ENCODE measurements at regions not wholly inside any gene's neighbourhood (a gene's known extent, or its start where the extent isn't known, plus 50 kb on each side); places are given as distances from the start of the nearest gene placed in this dataset.

DNA sequence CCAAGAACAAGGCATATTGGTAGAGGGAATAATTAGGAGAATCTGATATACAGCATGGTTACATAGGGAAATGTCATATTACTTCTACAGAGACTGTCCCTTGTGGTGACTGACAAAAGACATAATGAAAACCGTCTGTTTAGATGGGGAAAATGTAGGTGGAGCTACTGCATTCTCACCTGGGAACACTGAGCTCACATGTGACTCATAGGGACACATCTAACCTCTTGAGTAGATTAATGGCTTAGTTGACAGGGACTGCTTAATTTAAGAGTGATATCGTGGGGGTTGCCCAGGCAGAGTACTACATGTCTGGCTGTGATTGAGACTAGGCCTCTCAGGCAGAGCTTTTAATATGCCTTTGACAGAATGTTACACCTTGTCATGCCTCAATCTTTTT, 235.3 kb upstream of the ZFP64 start:
- no peak for FAIRE-seq

More for the DNA sequence above, 235.3 kb upstream of the ZFP64 start:
- no peak overlapping the region for H3K18ac ChIP-seq (ENCODE audit: extremely low read depth, low read length)
- 0 out of 7 replicates have a peak, but pooled peaks cover 0 to 2% (median 0%) of the 10 kb centered on the region in 4 experiments for H3K4me1 ChIP-seq (replicated peaks in 1 of 4; ENCODE audit: control insufficient read depth in 3 of 4, insufficient read depth in 4 of 4, low read length in 3 of 4)
- no peak overlapping the region for H3K9ac ChIP-seq (replicated peaks in 1 of 4; ENCODE audit: extremely low read depth in 1 of 4, low read depth in 3 of 4, low read length in 3 of 4)
- H4K20me1 ChIP-seq (replicated peaks in 1 of 2; ENCODE audit: control insufficient read depth in 1 of 2, insufficient read depth in 2 of 2, low read length in 2 of 2): no peaks in the 10 kb centered on the region
- H2AK5ac ChIP-seq (ENCODE audit: low read depth, low read length): no peak overlapping the region
- TF ChIP-seq RBBP5 (IDR thresholded peaks at IDR 0.05; ENCODE audit: borderline replicate concordance, low read depth, low read length): no peak
- TF ChIP-seq KDM5A (IDR thresholded peaks at IDR 0.05; ENCODE audit: low read length): no peak
- no peak for TF ChIP-seq PHF8 (conservative IDR thresholded peaks at IDR 0.05; ENCODE audit: low read depth, low read length)
- TF ChIP-seq, protein P1, sequence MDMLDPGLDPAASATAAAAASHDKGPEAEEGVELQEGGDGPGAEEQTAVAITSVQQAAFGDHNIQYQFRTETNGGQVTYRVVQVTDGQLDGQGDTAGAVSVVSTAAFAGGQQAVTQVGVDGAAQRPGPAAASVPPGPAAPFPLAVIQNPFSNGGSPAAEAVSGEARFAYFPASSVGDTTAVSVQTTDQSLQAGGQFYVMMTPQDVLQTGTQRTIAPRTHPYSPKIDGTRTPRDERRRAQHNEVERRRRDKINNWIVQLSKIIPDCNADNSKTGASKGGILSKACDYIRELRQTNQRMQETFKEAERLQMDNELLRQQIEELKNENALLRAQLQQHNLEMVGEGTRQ (IDR thresholded peaks at IDR 0.05; ENCODE audit: low read length): no peak
- no peak for TF ChIP-seq FOSL1 (IDR thresholded peaks at IDR 0.05; ENCODE audit: insufficient read depth, low read depth, low read length)
- no peak for TF ChIP-seq HDAC6 (IDR thresholded peaks at IDR 0.05; ENCODE audit: low read depth, low read length)
- H2BK15ac ChIP-seq (ENCODE audit: low read length): no peak overlapping the region
- no peak overlapping the region for H3K23ac ChIP-seq (ENCODE audit: insufficient read length)
- CTCF ChIA-PET (ENCODE audit: partially characterized antibody): interaction anchor here (0.6 to 1.4 kb wide), 2 partner anchors 115 to 512 kb away, joined by 3 to 4 read pairs; no protein-coding TSS in a partner anchor
- H3K4me3 ChIP-seq (ENCODE audit: extremely low read depth in 1 of 4, insufficient read depth in 2 of 4, low read depth in 3 of 4, low read length in 4 of 4): no peak overlapping the region
- H3K36me3 ChIP-seq (ENCODE audit: control insufficient read depth in 2 of 4, insufficient read depth in 4 of 4, low read length in 3 of 4): no peaks in the 10 kb centered on the region
- peaks cover 2% of the 10 kb centered on the region; the same call in 1 of the 2 replicates for H3K23me2 ChIP-seq (ENCODE audit: low read depth, low read length)
- POLR2A ChIA-PET (ENCODE audit: partially characterized antibody): no interaction called here
- H2BK20ac ChIP-seq (ENCODE audit: low read length): no peak overlapping the region
- no peak overlapping the region for H3K56ac ChIP-seq (replicated peaks; ENCODE audit: insufficient read length, low read depth, low read length)
- no peak overlapping the region for H3K14ac ChIP-seq (ENCODE audit: insufficient read length)
- 76% methylated on average over 2 of the region's 2 CpGs; no CpG with 5 or more reads in 1 of the 2 experiments for WGBS, 2 experiments (ENCODE audit: extremely low coverage in 1 of 2, insufficient coverage in 1 of 2, insufficient read length in 1 of 2, insufficient replicate concordance in 2 of 2, low coverage in 1 of 2, low lambda C conversion rate in 2 of 2, missing lambda C conversion rate in 1 of 2)
- no peak overlapping the region for H3K4ac ChIP-seq (replicated peaks; ENCODE audit: insufficient read length, low read depth, low read length)
- no peak overlapping the region for H4K8ac ChIP-seq (ENCODE audit: extremely low read depth, insufficient read depth, low read length)
- H3K79me1 ChIP-seq (ENCODE audit: low read depth, low read length): no peaks in the 10 kb centered on the region
- no peak overlapping the region for H2BK5ac ChIP-seq (ENCODE audit: low read depth, low read length)
- no peak overlapping the region for H2AFZ ChIP-seq (ENCODE audit: low read length)
- H2BK120ac ChIP-seq (replicated peaks; ENCODE audit: low read depth, low read length): no peak overlapping the region
- H3K4me2 ChIP-seq (ENCODE audit: insufficient read depth in 1 of 2, low read depth in 2 of 2, low read length in 2 of 2): no peak overlapping the region
- H3K9me3 ChIP-seq (ENCODE audit: insufficient read depth in 2 of 2, low read depth in 1 of 2, low read length in 1 of 2): peaks cover 0 to 6% of the 10 kb centered on the region in 2 experiments; a peak in 1 of 4 replicates
- H3K27ac ChIP-seq (ENCODE audit: low read depth, low read length): no peak overlapping the region
- no peak overlapping the region for H2BK12ac ChIP-seq (ENCODE audit: low read depth, low read length)
- DNase-seq (ENCODE audit: low read depth in 1 of 2, low spot score in 2 of 2): no peak
- no peak overlapping the region for H4K5ac ChIP-seq (ENCODE audit: insufficient read length, low read depth, low read length)
- H3K27me3 ChIP-seq (replicated peaks in 1 of 4; ENCODE audit: control insufficient read depth in 3 of 4, extremely low read depth in 1 of 4, insufficient read depth in 3 of 4, low read length in 3 of 4): no peaks in the 10 kb centered on the region
- no peak overlapping the region for H4K91ac ChIP-seq (replicated peaks; ENCODE audit: insufficient read length, low read length)
- no peaks in the 10 kb centered on the region for H3K79me2 ChIP-seq (ENCODE audit: control insufficient read depth in 1 of 2, insufficient read depth in 2 of 2, low read length in 2 of 2)

All from H1 (cell line).